Thoracic aorta (tissue), 2 donors: ENCODE measurements at regions not wholly inside any gene's neighbourhood (a gene's known extent, or its start where the extent isn't known, plus 50 kb on each side); places are given as distances from the start of the nearest gene placed in this dataset.

Source experiments
- ATAC-seq: fragments of 150-250 bp; one replicate; pipeline ENCODE4 v1.8.0; 2017; ENCODE audit warnings: low read depth; ENCODE audit not compliant: insufficient number of reproducible peaks, low FRiP score
- DNase-seq: peaks from one replicate; pipeline ENCODE4 v3.0.0-alpha.2; 2020; ENCODE audit warnings: low spot score
- H3K27ac ChIP-seq, 2 donors: fragments of 200-600 bp; sonication (generic); 1 replicate in 1 of 2; 2 replicates in 1 of 2; pipeline ENCODE4 v1.5.1; 2016; ENCODE audit warnings: mild to moderate bottlenecking in 2 of 2, moderate library complexity in 2 of 2
- H3K27me3 ChIP-seq: fragments of 200-600 bp; sonication (generic); replicated peaks from 2 replicates; pipeline ENCODE4 v1.6.0; 2016; ENCODE audit warnings: mild to moderate bottlenecking; ENCODE audit not compliant: insufficient read depth
- H3K36me3 ChIP-seq: fragments of 200-600 bp; sonication (generic); one replicate; pipeline ENCODE4 v1.5.1; 2016
- H3K4me1 ChIP-seq, 2 donors: fragments of 200-600 bp; sonication (generic); 1 replicate in 1 of 2; 2 replicates in 1 of 2; pipeline versions ENCODE4 v1.5.1 to v1.6.0; 2016; ENCODE audit warnings: low read depth in 2 of 2, mild to moderate bottlenecking in 1 of 2; ENCODE audit not compliant: control insufficient read depth in 1 of 2
- H3K4me3 ChIP-seq: fragments of 200-600 bp; sonication (generic); 2 replicates; pipeline ENCODE4 v1.5.1; 2016; ENCODE audit warnings: mild to moderate bottlenecking
- H3K9me3 ChIP-seq: fragments of 200-600 bp; sonication (generic); 2 replicates; pipeline ENCODE4 v1.5.1; 2016
- TF ChIP-seq, protein P1 (sequence below): fragments of 200-600 bp; sonication (generic); IDR thresholded peaks from one replicate; pipeline ENCODE4 v1.5.1; 2019; ENCODE audit warnings: antibody characterized with exemption

DNA sequence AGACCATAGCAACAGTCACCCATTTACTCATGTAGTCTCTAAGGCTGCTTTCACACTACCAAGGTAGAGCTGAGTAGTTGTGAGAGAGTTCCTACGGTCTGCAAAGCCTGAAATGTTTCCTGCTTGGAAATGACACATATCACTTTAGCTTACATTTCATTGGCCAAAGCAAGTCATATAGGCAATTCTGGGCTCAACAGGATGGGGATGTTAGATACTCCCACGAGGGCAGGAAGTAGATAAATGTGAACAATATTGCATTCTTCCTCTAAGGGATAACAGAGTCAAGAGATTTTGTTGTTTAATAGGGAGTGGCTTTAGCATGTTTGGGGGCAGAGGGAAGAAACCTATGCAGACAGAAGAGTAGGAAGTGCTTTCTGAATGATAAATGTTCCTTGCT lies 355.6 kb upstream of the THRB start:
- DNase-seq (no peak), ATAC-seq (no peak)
- Histone ChIP-seq H3K27me3 (no peaks in the 10 kb centered on the region), H3K36me3 (no peaks in the 10 kb centered on the region), H3K4me3 (no peak overlapping the region), H3K27ac (no peak overlapping the region), H3K9me3 (no peaks in the 10 kb centered on the region), H3K4me1 (no peaks in the 10 kb centered on the region)
- TF ChIP-seq, protein P1, sequence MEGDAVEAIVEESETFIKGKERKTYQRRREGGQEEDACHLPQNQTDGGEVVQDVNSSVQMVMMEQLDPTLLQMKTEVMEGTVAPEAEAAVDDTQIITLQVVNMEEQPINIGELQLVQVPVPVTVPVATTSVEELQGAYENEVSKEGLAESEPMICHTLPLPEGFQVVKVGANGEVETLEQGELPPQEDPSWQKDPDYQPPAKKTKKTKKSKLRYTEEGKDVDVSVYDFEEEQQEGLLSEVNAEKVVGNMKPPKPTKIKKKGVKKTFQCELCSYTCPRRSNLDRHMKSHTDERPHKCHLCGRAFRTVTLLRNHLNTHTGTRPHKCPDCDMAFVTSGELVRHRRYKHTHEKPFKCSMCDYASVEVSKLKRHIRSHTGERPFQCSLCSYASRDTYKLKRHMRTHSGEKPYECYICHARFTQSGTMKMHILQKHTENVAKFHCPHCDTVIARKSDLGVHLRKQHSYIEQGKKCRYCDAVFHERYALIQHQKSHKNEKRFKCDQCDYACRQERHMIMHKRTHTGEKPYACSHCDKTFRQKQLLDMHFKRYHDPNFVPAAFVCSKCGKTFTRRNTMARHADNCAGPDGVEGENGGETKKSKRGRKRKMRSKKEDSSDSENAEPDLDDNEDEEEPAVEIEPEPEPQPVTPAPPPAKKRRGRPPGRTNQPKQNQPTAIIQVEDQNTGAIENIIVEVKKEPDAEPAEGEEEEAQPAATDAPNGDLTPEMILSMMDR: no peak

DNA sequence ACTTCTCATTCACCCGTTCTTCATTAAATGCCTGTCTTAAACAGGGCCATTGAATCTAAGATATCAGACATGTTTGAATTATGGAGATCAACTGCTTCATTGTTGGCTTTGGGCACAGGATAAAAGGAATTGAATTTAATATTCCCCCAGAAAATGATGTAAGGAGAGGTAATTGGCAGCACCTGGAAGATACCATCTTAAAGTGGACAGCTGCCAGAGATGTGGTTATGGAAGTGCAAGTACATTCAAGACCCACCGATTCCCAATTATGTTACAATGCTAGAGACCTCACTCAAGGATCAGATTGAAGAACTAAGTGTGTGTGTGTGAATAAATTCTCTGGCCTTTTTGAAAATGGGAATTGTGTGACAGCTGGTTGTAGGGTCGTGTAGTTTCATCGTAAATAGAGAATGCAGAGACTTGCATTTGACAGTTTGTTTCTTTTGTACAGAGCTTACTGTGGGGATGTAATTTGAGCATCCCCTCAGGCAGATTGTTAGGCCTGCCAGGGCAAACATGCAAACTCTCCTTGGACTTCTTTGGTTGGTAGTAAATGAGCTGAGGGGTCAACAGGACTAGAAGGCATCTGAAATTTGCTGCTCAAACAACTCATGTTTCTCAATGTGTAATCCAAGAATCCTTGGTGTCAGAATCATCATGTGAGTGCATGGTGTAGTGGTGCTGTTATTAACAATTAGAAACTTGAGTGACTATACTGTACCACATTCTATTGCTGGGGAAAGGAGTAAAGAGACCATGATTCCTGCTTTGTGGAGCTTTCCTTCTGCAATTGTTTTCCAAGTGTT lies 359.2 kb upstream of the THRB start:
- Histone ChIP-seq H3K27me3 (no peaks in the 10 kb centered on the region), H3K36me3 (no peaks in the 10 kb centered on the region), H3K4me1 (no peaks in the 10 kb centered on the region), H3K4me3 (no peak overlapping the region), H3K27ac (no peak overlapping the region), H3K9me3 (no peaks in the 10 kb centered on the region)
- DNase-seq (no peak), ATAC-seq (no peak)
- TF ChIP-seq, protein P1: no peak

DNA sequence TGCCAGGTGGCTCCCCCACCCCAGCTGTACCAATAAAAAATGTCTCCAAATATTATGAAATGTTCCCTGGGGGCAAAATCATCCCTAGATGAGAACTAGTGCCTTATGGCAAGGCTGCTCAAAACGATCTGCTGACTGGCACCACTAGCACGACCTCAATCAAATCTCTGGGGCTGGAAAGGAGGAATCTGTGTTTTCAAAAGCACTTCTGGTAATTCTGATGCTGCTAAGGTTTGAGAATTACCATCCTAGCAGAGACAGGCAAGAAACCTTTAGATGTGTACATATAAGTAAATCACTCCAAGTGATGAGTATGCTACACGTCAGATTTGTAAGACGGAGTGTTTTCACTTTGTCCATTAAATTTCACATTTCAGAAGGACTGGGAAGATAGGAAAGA lies 360.1 kb upstream of the THRB start:
- DNase-seq (no peak), ATAC-seq (no peak)
- no peaks in the 10 kb centered on the region for H3K27me3 ChIP-seq
- TF ChIP-seq, protein P1: no peak
- H3K9me3 ChIP-seq: no peaks in the 10 kb centered on the region
- H3K4me3 ChIP-seq: no peak overlapping the region
- H3K36me3 ChIP-seq: no peaks in the 10 kb centered on the region
- no peak overlapping the region for H3K27ac ChIP-seq
- H3K4me1 ChIP-seq: no peaks in the 10 kb centered on the region

DNA sequence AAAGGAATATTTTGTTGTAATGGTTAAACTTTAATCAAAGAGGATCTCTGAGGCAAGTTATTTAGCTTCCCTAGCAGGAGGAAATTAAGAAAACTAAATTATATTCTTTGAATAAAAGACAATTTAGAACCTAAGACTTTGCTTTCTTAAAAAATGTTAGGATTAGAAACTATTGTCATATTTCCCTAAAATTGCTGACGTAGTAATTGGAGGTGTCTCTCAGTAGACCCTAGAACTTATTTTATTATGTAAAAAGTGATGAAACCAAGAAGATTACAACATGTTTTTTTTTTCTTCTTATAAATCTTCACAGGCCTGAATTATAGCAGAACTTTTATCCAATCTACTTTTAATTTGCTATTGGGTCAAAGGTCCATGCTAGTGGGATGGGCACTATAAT lies 363.3 kb upstream of the THRB start:
- Histone ChIP-seq H3K4me3 (no peak overlapping the region), H3K27ac (no peak overlapping the region), H3K4me1 (no peaks in the 10 kb centered on the region), H3K36me3 (no peaks in the 10 kb centered on the region), H3K27me3 (no peaks in the 10 kb centered on the region), H3K9me3 (no peaks in the 10 kb centered on the region)
- no peak for ATAC-seq
- TF ChIP-seq, protein P1: no peak
- DNase-seq: no peak

DNA sequence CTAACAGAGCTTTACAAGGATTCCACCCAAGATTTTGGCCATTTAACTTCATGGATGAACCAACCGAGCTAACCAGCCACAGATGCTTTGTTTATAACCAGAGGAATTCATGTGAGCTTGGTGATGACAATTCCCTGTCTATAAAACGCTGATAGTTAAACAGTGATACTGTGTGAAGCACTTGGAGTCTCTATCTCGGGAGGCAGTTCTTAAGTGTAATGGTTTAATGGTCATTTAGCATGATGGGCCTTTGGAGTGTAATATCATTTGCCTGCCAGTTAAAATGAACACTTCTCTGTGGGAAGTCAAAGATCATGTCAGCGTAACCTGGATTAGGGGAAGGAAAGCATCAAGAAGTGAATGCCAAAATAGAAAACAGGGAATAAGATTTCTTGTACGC lies 368.6 kb upstream of the THRB start:
- Histone ChIP-seq H3K4me3 (no peak overlapping the region), H3K36me3 (no peaks in the 10 kb centered on the region), H3K27ac (no peak overlapping the region), H3K4me1 (no peaks in the 10 kb centered on the region), H3K9me3 (no peaks in the 10 kb centered on the region), H3K27me3 (no peaks in the 10 kb centered on the region)
- no peak for ATAC-seq
- no peak for DNase-seq
- TF ChIP-seq, protein P1: no peak
